Liver (tissue), 8 donors: ENCODE measurements at regions not wholly inside any gene's neighbourhood (a gene's known extent, or its start where the extent isn't known, plus 50 kb on each side); places are given as distances from the start of the nearest gene placed in this dataset.

Experiments used
- DNase-seq: peaks from one replicate; pipeline ENCODE4 v3.0.0-alpha.2; 2017; ENCODE audit warnings: low spot score
- H3K27ac ChIP-seq, 2 donors: one replicate each; pipeline ENCODE4 v1.7.0; 2013; ENCODE audit warnings: inconsistent platforms in 2 of 2, low read length in 2 of 2, control low read depth in 1 of 2, low read depth in 1 of 2, mild to moderate bottlenecking in 1 of 2
- H3K27me3 ChIP-seq, 4 donors: one replicate each; pipeline versions ENCODE4 v1.6.1 to v1.7.0; 2013; ENCODE audit warnings: low read length in 3 of 4, inconsistent platforms in 1 of 4, mild to moderate bottlenecking in 1 of 4, moderate library complexity in 1 of 4; ENCODE audit not compliant: control insufficient read depth in 4 of 4, insufficient read depth in 4 of 4
- H3K36me3 ChIP-seq, 4 donors: one replicate each; pipeline versions ENCODE4 v1.6.1 to v1.7.0; 2013; ENCODE audit warnings: low read length in 3 of 4, mild to moderate bottlenecking in 3 of 4, low read depth in 1 of 4, moderate library complexity in 1 of 4; ENCODE audit not compliant: control insufficient read depth in 4 of 4, insufficient read depth in 3 of 4
- H3K4me1 ChIP-seq, 4 donors: one replicate each; pipeline versions ENCODE4 v1.6.1 to v1.7.0; 2013; ENCODE audit warnings: low read length in 3 of 4, mild to moderate bottlenecking in 3 of 4, moderate library complexity in 1 of 4; ENCODE audit not compliant: control insufficient read depth in 4 of 4, insufficient read depth in 4 of 4
- H3K4me3 ChIP-seq, 3 donors: one replicate each; pipeline versions ENCODE4 v1.6.1 to v1.7.0; 2013; ENCODE audit warnings: low read length in 3 of 3, control low read depth in 1 of 3, low read depth in 1 of 3, mild to moderate bottlenecking in 1 of 3
- H3K9ac ChIP-seq, 2 donors: one replicate each; pipeline ENCODE4 v1.7.0; 2013; ENCODE audit warnings: low read length in 2 of 2, mild to moderate bottlenecking in 2 of 2, moderate library complexity in 2 of 2, control low read depth in 1 of 2, low read depth in 1 of 2
- H3K9me3 ChIP-seq, 4 donors: one replicate each; pipeline versions ENCODE4 v1.6.1 to v1.7.0; 2013; ENCODE audit warnings: low read length in 3 of 4; ENCODE audit not compliant: control insufficient read depth in 4 of 4
- EGR1 ChIP-seq, 2 donors: IDR thresholded peaks; 2 replicates each; pipeline ENCODE4 v1.6.1; 2016 to 2018; ENCODE audit warnings: antibody characterized with exemption in 2 of 2, low read depth in 2 of 2
- FOXA2 ChIP-seq: IDR thresholded peaks from 2 replicates; pipeline ENCODE4 v1.6.1; 2016; ENCODE audit warnings: antibody characterized with exemption
- GABPA ChIP-seq, 2 donors: IDR thresholded peaks in 1 of 2; conservative IDR thresholded peaks in 1 of 2; 2 replicates each; pipeline ENCODE4 v1.6.1; 2016; ENCODE audit warnings: antibody characterized with exemption in 2 of 2, mild to moderate bottlenecking in 1 of 2, moderate library complexity in 1 of 2
- HNF4G ChIP-seq: IDR thresholded peaks from 2 replicates; pipeline ENCODE4 v1.6.1; 2016; ENCODE audit warnings: antibody characterized with exemption
- RXRA ChIP-seq, 2 donors: IDR thresholded peaks; 2 replicates each; pipeline ENCODE4 v1.6.1; 2017 to 2018; ENCODE audit warnings: antibody characterized with exemption in 2 of 2, mild to moderate bottlenecking in 1 of 2
- WGBS: extraction: QIAGEN DNeasy Blood & Tissue Kit; methylation state at CpG from one replicate; pipeline ENCODE4 v1.1.7; 2013; 5-methylcytosine and 5-hydroxymethylcytosine counted together
- TF ChIP-seq, protein P1 (sequence below): IDR thresholded peaks from 2 replicates; pipeline ENCODE4 v1.6.1; 2016; ENCODE audit warnings: antibody characterized with exemption
- TF ChIP-seq, protein P2 (sequence below): fragments of 150-350 bp; IDR thresholded peaks from 2 replicates; pipeline ENCODE4 v1.5.1; 2017; ENCODE audit warnings: improper control_type of control experiment, low read depth, low read length; ENCODE audit not compliant: missing input control
- TF ChIP-seq, protein P3 (sequence below): IDR thresholded peaks from 2 replicates; pipeline ENCODE4 v1.6.1; 2016; ENCODE audit warnings: antibody characterized with exemption
- TF ChIP-seq, protein P4 (sequence below): IDR thresholded peaks from 2 replicates; pipeline ENCODE4 v1.6.1; 2016; ENCODE audit warnings: antibody characterized with exemption, mild to moderate bottlenecking
- donor health status: healthy.
- donor health status: healthy.
- donor health status: healthy.
- donor health status: healthy.
- donor health status: healthy.

DNA sequence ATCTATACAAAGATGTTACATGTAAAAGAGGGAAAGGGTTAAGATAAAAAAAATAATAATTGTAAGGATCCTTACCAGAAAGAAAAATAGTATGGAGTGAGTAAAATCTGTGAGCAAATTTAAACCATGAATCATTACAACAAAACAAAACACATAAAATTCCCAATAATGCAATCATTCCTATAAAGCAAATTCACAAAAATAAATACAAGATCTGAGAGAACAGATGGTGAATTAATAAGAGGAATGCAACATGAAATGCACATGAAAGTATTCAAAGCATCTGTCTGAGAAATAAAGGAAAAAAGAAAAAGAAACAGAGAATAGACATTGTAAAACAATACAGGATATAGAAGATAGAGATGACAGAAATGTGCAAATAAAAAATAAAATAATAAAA, 681.5 kb upstream of the KLHL1 start:
- no peak overlapping the region for H3K9ac ChIP-seq

DNA sequence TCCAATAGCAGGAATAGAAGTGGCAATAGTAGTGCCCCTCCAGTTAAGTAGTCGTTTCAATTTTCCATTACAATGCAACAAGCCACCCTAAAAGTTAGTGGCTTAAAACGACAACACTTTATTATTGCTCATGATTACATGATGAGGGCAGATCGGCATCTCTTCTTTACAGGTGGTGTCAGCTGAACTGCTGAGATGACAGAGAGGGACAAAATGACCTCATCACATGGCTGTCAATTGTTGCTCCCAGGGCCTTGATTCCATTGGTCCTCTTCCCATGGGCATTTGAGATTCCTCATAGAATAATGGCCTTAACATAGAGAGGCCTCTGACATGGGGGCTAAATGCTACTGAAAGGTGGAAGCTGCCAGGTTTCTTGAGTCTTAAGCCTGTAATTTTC, 679.8 kb upstream of the KLHL1 start:
- WGBS = 78% methylated on average over 3 of the region's 3 CpGs
- no peak overlapping the region for H3K9ac ChIP-seq
- no peak for DNase-seq
- no peak overlapping the region for H3K4me3 ChIP-seq
- H3K36me3 ChIP-seq = no peaks in the 10 kb centered on the region
- no peak overlapping the region for H3K27ac ChIP-seq
- TF ChIP-seq, protein P1, sequence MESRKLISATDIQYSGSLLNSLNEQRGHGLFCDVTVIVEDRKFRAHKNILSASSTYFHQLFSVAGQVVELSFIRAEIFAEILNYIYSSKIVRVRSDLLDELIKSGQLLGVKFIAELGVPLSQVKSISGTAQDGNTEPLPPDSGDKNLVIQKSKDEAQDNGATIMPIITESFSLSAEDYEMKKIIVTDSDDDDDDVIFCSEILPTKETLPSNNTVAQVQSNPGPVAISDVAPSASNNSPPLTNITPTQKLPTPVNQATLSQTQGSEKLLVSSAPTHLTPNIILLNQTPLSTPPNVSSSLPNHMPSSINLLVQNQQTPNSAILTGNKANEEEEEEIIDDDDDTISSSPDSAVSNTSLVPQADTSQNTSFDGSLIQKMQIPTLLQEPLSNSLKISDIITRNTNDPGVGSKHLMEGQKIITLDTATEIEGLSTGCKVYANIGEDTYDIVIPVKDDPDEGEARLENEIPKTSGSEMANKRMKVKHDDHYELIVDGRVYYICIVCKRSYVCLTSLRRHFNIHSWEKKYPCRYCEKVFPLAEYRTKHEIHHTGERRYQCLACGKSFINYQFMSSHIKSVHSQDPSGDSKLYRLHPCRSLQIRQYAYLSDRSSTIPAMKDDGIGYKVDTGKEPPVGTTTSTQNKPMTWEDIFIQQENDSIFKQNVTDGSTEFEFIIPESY = no peak
- TF ChIP-seq, protein P2, sequence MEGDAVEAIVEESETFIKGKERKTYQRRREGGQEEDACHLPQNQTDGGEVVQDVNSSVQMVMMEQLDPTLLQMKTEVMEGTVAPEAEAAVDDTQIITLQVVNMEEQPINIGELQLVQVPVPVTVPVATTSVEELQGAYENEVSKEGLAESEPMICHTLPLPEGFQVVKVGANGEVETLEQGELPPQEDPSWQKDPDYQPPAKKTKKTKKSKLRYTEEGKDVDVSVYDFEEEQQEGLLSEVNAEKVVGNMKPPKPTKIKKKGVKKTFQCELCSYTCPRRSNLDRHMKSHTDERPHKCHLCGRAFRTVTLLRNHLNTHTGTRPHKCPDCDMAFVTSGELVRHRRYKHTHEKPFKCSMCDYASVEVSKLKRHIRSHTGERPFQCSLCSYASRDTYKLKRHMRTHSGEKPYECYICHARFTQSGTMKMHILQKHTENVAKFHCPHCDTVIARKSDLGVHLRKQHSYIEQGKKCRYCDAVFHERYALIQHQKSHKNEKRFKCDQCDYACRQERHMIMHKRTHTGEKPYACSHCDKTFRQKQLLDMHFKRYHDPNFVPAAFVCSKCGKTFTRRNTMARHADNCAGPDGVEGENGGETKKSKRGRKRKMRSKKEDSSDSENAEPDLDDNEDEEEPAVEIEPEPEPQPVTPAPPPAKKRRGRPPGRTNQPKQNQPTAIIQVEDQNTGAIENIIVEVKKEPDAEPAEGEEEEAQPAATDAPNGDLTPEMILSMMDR = no peak
- TF ChIP-seq GABPA (IDR thresholded peaks at IDR 0.05 in 1 of 2, conservative IDR thresholded peaks at IDR 0.05 in 1 of 2) (no peak), HNF4G (no peak), EGR1 (IDR thresholded peaks at IDR 0.05; ENCODE audit: low read depth in 2 of 2) (no peak), FOXA2 (no peak), RXRA (IDR thresholded peaks at IDR 0.05) (no peak)
- TF ChIP-seq, protein P3, sequence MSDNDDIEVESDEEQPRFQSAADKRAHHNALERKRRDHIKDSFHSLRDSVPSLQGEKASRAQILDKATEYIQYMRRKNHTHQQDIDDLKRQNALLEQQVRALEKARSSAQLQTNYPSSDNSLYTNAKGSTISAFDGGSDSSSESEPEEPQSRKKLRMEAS = no peak
- TF ChIP-seq, protein P4, sequence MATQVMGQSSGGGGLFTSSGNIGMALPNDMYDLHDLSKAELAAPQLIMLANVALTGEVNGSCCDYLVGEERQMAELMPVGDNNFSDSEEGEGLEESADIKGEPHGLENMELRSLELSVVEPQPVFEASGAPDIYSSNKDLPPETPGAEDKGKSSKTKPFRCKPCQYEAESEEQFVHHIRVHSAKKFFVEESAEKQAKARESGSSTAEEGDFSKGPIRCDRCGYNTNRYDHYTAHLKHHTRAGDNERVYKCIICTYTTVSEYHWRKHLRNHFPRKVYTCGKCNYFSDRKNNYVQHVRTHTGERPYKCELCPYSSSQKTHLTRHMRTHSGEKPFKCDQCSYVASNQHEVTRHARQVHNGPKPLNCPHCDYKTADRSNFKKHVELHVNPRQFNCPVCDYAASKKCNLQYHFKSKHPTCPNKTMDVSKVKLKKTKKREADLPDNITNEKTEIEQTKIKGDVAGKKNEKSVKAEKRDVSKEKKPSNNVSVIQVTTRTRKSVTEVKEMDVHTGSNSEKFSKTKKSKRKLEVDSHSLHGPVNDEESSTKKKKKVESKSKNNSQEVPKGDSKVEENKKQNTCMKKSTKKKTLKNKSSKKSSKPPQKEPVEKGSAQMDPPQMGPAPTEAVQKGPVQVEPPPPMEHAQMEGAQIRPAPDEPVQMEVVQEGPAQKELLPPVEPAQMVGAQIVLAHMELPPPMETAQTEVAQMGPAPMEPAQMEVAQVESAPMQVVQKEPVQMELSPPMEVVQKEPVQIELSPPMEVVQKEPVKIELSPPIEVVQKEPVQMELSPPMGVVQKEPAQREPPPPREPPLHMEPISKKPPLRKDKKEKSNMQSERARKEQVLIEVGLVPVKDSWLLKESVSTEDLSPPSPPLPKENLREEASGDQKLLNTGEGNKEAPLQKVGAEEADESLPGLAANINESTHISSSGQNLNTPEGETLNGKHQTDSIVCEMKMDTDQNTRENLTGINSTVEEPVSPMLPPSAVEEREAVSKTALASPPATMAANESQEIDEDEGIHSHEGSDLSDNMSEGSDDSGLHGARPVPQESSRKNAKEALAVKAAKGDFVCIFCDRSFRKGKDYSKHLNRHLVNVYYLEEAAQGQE = no peak
- H3K9me3 ChIP-seq = no peaks in the 10 kb centered on the region
- H3K4me1 ChIP-seq = no peaks in the 10 kb centered on the region
- no peaks in the 10 kb centered on the region for H3K27me3 ChIP-seq

More for the DNA sequence above, 681.5 kb upstream of the KLHL1 start:
- Histone ChIP-seq H3K27ac (no peak overlapping the region), H3K9me3 (no peaks in the 10 kb centered on the region), H3K27me3 (no peaks in the 10 kb centered on the region), H3K4me3 (no peak overlapping the region), H3K36me3 (no peaks in the 10 kb centered on the region), H3K4me1 (no peaks in the 10 kb centered on the region)
- no peak for DNase-seq
- TF ChIP-seq FOXA2 = no peak
